DMS 273 treated with DMSO at 0.1 percent for 48 hours (cell line): ENCODE measurements at regions not wholly inside any gene's neighbourhood (a gene's known extent, or its start where the extent isn't known, plus 50 kb on each side); places are given as distances from the start of the nearest gene placed in this dataset.

ENCODE experiments used
- DNase-seq: peaks from one replicate; lab custom pipeline; 2025; lab: John Stamatoyannopoulos, UW

DNA sequence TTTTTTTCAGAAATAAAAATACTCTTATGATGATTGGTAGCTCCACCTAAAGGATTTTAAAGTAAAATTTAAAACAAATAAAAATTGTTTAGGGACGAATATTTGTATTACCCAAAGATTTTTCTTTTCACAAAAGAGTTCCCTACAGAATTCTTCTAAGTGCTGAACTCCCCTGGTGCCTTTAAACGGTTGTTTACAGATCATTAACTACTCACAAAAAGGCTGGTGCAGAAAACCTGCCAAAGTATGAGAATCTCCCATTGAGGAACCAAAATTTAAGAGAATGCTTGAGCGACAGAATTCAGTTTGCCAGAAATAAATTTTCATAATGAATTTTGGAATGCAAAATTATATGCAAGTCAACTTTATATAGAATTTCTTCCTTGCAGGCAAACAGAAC is 497.8 kb upstream of the NR2F2 start:
- DNase-seq = no peak

GRCh38 chr15:95834028-95834804 is 496.3 kb upstream of the NR2F2 start:
- no peak for DNase-seq

DNA sequence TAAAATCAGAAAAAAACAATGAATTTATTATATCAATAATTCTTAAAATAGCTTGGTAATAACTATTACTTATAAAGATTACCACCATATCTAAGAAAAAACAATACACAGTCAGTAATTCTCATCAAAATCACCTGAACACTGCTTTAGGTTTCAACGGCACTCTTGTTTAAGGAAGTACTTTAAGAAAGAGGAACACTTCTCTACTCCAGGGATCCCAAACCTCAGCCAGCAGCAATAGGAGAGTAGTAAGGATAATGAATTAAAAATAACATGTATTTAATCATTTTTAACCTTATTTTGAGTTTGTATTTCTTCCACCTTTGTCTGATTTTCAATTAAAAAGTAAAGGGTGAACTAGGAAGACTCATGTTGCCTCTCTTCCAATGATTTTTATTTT is 494.0 kb upstream of the NR2F2 start:
- no peak for DNase-seq

DNA sequence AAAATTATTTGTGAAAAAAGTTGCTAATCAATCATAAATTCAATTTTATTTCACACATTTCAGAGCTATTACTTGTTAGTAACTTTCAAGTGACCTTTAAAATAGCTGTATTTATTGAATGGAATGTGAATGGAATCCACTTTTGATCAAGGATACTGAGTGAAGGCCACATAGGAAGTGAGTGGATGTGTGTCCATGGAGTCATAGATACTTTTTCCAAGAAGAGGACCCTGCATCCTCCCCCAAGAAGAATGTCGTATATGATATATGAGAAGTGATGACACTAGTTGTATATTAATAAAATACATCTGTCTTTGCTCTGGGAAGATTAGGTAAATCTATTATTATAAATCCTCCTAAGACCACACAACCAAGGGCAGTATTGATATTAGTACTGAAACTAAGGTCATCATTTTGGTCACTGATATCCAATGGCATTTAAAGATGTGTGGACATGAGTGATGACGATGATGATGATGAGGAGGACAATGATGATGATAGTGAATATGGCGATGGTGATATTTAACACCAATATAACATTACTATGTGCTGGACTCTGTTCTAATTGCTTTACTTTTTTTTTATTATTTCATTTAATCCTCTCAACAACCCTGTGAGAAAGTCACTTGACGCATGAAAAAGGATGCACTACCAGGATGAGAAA is 493.0 kb upstream of the NR2F2 start:
- no peak for DNase-seq

DNA sequence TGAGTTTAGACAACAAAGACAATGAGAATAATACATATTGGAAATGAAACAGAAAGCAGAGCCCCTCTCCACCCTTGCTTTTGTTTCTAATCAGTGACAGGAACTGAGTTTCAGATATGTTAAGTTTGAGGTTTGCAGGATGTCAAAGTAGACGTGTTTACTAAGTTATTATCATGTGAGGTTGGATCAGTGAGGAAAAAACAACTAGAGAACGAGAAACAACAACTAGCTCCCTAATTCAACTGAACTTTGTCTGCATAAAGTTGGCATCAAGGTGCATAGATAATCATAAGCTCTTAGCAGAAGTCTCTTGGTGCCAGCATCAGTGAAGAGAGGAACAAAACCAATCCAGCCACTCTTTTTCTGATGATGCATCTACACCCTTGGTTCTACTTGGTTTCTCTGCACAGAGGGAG is 491.1 kb upstream of the NR2F2 start:
- DNase-seq = no peak

GRCh38 chr15:95840004-95840403 is 490.5 kb upstream of the NR2F2 start:
- no peak for DNase-seq

DNA sequence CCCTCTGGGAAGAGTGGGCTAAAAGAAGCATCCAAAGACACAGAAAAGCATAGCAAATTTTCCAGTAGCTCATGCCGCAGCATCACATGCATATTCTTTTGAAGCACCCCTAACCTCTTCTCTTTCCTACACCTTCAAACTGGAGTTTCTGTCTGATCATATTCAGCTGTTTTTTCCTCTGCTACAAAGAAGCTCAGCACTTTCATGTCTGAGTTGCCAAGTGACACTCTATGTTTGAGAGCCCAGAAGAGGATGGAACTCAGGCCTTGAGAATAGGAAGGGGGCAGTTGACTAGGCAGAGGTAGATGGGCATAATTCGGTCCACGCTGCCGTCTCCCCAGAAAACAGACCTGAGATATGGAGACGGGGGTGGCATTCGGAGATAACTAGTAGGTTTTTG is 489.6 kb upstream of the NR2F2 start:
- DNase-seq = no peak

DNA sequence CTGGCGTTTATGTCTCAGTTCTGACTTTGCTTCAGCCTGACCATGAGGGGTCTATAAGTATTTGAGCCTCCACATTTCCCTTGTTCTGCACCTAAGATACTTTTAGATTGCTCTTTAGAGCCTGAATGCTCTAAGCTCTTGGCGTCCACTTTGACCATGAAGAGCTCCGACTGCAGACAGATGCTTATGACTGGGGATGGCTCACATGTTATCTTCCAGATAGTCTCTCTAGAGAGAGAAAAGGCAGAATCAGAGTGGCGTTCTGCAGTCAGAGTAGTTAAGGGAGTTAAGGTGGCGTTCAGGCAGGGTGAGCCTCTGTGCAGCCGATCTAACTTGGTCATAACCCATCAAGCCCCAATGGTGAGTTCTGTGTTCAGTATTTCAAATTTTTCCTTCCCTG is 487.9 kb upstream of the NR2F2 start:
- DNase-seq = no peak

DNA sequence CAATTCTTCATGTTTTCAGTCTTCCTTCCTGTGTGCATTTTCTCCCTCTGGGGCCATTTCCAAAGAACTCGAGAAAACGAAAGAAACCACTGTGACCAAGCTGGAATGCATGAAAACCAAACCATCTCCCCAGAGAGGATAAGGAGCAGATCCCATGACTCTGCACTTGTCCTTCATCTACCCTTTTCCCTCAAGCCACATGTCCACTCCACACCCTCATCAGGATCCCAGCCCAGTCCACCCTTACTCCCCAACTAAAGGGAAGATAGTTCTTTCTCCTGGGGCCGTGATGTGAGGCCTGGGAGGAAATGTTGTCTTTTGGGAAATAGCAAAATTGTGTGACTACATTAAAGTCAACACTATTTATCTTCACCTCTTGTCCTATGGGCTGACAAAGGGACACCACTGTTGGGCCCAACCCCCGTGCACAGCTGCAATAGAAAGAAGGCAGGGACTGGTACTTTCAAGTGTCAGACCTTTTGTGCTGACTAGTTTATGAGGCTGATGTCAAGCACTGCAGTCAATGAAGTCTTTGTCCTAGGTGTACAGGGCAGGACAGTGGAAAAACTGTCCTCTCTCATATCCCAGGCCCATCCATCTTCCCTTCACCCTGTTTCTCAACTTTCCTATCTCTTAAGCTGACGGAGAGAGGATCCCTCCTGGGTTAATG is 487.1 kb upstream of the NR2F2 start:
- DNase-seq = no peak

DNA sequence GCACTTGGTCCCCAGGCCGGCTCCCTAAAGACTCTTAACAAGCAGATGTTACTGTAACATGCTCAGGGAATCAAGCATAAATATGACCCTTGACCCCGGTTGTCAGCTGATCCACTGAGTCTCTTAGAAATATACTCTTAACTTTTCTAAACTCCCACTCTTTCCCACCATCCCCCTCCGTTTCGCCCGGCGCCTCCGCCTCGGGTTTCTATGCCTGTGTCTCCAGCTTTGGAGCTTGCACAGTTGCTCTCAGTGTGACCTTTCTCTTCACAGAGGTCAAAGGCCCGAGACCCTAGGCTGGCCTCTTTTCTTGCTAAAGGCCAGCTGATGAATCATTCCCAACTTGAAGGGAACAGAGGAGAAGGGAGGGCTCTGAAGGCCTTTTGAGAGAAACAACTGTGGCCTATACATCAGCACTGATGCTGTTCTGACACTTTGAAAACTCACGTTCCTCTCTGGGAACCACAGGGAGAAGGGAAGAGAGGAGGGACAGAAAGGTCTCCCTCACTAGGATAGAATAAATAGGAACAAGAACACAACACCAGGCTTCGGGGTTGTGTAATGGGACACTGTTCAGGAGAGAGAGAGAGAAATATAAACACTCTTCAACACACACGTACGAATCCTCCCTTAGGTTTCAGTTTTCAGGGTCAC is 484.5 kb upstream of the NR2F2 start:
- DNase-seq = no peak

DNA sequence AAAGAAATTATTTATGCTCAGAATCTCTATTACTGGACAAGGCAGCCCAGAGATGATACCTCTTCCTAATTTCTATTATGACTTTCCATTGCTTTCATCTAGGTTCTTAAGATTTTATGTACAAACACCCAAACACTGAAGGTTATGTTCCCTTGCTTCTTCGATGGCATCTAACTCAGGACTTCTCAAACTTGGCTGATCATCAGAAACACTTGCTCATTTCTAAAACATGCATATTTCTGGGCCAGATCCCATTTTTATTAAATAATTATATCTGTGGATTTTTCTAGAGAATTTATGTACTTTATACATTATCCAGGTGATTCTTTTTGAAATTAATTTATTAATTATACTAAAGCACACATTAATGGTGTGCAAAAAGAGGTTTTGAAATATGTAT is 482.4 kb upstream of the NR2F2 start:
- DNase-seq = no peak

GRCh38 chr15:95850837-95851236 is 479.7 kb upstream of the NR2F2 start:
- DNase-seq = no peak

GRCh38 chr15:95853350-95853749 is 477.1 kb upstream of the NR2F2 start:
- no peak for DNase-seq

- no peak for DNase-seq
Measured at GRCh38 chr15:95857124-95857757, 473.3 kb upstream of the NR2F2 start.

- DNase-seq = no peak
Measured at GRCh38 chr15:95857758-95858157, 472.7 kb upstream of the NR2F2 start.

DNA sequence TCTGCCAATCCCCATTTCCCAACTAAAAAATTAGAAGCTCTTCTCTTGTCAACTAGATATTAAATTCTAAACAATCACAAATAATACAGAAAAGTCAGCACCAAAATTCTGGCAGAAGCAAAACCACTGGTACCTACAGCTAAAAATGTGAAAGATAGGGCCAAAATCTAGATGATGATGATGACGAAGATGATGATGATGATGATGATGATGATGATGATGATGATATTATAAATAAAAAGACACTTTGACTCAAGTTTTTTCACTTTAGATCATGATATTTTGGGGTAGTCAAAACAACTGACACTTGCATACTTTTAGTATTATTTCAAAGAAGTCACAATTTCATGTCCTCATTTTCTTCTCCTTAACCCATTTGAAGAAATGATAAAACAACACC is 470.1 kb upstream of the NR2F2 start:
- no peak for DNase-seq

- DNase-seq = no peak
Measured at GRCh38 chr15:95864467-95864886, 466.0 kb upstream of the NR2F2 start.

DNA sequence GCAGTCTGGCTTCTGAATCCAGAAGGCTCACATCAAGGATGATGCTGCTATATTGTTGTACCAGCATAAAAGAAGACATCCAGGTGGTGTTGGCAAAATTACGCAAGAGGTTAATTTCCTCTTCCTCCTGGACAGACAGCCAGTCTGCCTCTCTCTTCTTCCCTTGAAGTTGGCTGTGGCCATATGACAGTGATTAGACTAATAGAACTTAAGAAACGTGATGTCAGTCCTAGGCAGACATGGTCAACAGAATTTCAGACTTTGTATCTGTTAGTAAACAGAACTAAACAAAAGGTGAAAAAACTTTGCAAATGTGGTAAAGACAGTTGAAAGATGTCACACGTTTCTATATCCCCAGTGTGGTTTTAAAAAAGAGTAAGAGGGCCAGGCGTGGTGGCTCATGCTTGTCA is 465.2 kb upstream of the NR2F2 start:
- DNase-seq = no peak

DNA sequence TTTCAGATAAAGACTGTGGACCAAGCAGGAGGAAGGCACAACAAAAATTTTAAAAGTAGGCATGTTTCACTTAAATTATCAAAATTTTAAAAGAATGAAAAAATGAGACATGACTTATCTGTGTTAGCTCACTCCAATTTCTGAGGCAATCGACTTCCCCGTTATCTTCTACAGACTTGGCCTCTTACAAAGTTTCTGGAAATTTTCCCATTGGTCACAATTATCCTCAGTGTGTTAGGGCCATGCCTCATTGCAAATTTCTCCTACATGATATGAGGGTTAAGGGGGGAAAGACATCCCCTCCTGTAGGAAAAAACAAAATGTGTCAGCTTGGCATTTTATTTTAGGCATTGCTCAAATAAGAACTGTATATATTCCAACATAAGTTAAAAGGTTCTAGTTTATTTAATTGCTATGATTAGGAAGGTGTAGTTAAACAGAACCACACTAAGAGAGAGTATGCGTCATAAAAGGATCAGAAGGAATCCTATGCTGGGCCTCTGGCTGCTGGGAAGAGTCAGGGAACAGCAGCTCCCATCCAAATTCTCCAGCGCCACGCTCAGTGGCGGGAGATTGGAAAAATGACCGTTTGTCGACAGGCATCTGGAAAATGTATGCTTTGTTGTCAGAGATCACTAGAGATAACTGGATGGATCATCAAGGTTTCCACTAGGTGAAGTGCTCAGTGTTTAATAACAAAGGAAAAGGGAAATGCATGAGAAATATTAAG is 463.6 kb upstream of the NR2F2 start:
- no peak for DNase-seq

- DNase-seq = no peak
Measured at GRCh38 chr15:95868450-95868849, 462.1 kb upstream of the NR2F2 start.

DNA sequence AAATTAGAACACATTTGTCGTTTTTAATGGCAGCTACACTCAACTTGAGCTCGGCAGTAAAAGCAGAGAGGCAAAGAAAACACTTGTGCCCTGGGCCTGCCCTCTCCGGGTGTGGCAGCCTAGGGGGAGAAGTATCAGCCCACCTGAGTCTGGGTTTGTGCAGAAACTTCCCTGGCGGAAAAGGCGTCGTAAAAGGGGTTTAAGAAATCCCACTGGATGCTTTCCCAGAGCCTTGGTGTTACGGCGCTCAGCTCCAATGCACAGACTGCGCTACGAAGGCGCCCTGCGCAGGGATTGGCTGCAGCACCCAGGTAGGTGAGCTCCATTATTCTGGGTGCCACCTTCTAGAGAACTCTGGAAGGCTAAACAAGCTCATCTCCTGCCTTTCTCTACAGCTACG is 461.5 kb upstream of the NR2F2 start:
- no peak for DNase-seq

DNA sequence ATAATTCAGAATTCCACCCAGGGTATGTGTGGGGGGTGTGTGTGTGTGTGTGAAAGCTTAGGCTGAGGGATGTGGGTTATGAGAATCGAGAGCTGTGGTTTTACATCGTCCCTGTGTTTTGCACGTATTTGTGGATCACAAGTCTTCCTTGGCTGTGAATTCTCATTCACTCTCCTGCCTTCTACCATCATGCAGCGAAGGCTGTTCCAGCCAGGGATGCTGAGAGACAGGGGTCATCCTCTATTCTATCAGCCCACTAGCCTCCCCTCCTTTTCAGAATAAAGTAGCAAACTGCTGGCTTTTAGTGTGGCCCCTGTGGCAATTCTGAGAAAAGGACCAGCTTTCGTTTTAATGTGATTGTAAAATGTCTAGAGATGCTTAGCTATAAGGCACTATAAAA is 460.6 kb upstream of the NR2F2 start:
- DNase-seq = no peak
